IPS-NIHi7 (cell line): ENCODE measurements at regions not wholly inside any gene's neighbourhood (a gene's known extent, or its start where the extent isn't known, plus 50 kb on each side); places are given as distances from the start of the nearest gene placed in this dataset.

Source experiments
- DNase-seq: peaks from one replicate; pipeline ENCODE4 v3.0.0; 2012; ENCODE audit warnings: mixed read lengths; ENCODE audit errors: extremely low spot score

DNA sequence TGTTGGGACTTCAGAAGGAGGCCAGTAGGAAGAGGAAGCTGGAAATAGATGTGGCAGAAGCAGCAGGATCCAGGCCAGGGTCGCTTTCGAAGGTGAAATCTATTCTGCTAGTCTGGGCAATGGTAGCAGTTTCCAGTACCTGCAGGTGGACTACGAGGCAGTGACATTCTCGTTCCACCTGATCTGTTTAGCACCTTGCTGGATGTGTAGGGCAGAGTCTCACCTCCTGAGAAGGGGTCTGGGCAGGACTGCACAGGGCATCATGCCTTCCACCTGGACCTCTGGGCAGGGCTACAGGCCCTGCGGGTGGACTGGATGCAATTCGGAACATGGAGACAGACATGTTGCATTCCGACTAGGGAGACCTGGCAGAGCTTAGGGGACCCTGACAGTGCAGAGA lies 254.8 kb upstream of the ZNF32 start:
- DNase-seq, result no peak

GRCh38 chr10:43902842-43903241 lies 254.2 kb upstream of the ZNF32 start:
- DNase-seq, result no peak

GRCh38 chr10:43901744-43902504 lies 253.2 kb upstream of the ZNF32 start:
- DNase-seq, result no peak

DNA sequence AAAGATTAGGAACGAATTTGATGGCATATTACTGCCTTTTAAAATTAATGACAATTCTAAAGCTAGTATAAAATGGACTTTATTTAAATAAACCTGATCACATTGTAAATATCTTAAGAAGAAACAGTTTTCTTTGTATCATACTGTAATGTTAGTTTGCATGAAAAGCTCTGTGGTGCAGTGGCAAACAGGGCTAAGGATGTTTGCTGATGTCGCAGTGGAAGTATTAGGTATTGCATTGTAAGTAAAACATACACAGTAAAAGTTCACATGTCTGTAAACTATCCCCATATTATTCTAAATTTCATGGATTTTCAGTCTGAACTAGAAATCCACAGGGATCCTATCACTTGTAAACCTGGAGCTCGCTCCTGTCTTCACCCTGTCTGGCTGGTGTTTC lies 252.6 kb upstream of the ZNF32 start:
- no peak for DNase-seq

DNA sequence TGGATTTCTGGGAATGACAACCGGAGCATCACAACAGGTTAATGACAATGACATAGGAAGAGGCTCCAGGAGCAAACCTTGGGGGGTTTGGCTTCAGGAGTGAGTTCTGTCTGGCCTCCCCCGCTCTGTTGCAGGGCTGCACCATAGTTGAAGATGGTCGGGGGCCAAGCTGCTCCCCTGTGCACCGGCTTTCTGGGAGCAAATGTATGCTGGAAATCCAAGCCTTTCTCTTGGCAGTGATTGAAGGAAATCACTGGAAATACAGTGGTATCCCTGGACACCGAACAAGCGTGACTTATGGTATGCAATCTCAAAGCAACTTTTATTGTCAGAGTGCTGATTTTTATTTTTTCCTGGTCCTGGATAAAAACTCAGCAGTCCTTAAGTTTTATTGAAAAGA lies 251.9 kb upstream of the ZNF32 start:
- no peak for DNase-seq

GRCh38 chr10:43899224-43899959 lies 250.7 kb upstream of the ZNF32 start:
- DNase-seq, result no peak

DNA sequence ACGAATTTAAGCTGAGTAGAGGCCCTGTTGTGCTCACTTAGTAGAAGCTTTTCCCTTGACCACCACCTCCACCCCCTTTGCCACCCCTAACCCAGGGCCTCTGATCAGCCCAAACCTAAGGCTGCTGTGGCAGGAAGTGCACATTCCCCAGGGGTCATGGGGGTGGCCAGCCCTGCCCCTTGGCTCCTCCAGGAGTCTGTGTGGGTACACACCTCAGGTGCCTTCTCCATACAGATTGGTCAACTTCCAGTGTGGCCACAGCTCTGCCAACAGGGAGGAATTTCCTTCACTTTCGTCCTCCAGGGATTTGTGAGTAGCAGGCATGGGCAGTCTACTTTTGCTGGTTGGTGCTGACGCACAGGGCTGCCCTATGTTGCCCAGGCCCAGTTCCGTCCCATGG lies 249.9 kb upstream of the ZNF32 start:
- no peak for DNase-seq

- DNase-seq, result no peak
Observed at GRCh38 chr10:43897765-43898419, 249.2 kb upstream of the ZNF32 start.

- no peak for DNase-seq
Observed at GRCh38 chr10:43892062-43892770, 243.5 kb upstream of the ZNF32 start.

- no peak for DNase-seq
Observed at GRCh38 chr10:43891241-43891640, 242.6 kb upstream of the ZNF32 start.

DNA sequence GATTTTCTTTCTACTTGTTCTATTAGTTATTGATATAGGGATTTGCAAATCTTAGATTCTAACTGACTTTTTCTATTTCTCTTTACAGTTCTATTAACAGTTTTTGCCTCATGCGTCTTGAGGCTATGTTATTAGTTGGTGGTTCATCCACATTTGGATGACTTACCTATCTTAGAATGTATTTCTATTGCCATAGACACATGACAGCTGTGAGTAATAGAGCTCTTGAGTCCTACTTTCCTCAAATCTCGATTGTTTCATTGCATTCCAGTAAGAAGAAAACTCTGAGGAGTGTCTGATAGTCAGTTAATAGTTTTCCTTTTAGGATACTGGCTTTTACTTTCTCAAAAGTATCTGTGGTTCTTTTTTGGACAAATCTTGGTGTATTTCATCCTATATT lies 241.4 kb upstream of the ZNF32 start:
- no peak for DNase-seq

DNA sequence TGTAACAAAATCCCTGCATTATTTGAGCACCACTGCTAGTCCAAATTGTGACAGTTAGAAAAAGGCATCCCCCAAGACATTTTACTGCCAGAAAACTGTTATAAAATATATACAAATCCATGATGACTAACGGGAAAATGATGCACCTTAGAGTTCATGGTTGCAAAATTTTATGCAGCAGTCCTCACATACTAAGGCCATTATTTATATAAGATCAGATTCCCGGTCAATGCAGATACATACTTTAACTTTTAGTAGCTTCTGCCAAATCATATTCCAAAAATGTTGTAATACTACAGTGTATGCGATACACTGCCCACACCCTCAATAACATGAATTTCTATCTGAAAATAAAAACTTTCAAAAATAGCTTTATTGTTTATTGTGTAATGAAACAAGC lies 239.9 kb upstream of the ZNF32 start:
- no peak for DNase-seq

- DNase-seq, result peak; percentile 53
Observed at GRCh38 chr10:43885842-43886241, 237.2 kb upstream of the ZNF32 start.

GRCh38 chr10:43885252-43885651 lies 236.6 kb upstream of the ZNF32 start:
- no peak for DNase-seq

DNA sequence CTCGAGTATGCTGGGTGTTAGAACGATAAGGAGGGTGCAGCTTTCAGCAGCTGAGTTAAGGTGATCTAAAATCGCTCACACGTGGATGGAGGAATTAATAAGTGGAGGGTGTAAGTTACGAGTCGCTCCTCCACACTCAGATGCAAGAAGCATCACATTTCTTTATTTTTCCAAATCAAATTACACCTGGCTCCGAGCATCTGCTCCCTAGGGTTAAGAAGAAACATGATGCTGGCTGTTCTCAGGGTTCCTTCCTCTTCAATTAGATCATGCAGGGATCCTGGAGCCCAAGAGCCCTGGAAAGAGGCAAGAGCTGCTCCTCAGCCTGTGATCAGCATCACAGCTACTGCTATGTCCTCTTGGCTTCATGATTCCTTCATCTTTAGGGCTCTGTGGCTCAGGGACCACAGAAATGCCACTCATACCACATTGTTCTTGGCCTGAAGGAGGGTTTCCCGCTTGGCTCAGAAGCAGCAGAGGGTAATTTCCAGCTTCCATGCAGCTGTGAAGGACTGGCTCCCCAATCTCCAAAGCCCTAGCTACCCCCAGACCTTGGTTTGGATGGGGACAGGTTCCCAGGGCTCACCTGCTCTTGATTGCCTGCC lies 235.9 kb upstream of the ZNF32 start:
- DNase-seq, result no peak

- no peak for DNase-seq
Observed at GRCh38 chr10:43882711-43883110, 234.0 kb upstream of the ZNF32 start.

DNA sequence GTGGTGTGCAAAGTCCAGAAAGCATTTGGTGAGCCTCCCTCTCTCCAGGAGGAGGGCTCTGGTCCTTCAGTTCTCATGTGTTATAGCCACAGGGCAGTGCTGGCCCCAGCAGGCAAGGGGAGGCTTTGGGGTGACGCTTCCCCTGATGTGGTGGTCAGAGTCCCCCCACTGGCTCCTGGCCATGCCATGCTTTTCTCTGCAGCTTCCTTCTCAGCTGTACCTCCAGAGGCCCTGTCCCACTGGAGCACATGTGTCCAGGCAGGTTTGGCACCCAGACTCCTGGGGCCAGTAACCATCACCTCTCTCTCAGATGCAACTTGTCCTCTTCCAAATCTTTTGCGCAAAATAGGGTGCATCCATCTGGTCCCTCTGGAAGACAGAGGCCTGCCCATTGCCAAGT lies 233.0 kb upstream of the ZNF32 start:
- DNase-seq, result no peak

DNA sequence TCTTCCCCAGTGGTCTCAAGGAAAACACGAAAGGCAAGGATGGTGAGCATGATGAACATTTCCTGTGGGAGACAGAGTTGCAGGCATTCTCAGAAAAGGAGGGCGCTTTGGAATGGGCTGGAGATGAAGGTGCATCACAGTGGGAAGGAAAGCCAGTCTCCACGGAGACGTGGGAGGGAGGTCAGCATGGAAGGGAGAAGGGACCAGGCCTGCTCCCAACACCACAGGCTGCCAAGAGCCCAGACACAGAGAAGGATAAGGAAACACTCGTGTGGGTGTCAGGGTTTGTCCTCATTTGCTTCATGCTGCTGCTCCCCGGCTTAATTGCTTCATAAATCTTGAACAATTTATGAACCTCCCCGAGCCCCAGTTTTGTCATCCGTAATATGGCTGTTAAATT lies 231.5 kb upstream of the ZNF32 start:
- DNase-seq, result no peak

GRCh38 chr10:43879742-43880141 lies 231.1 kb upstream of the ZNF32 start:
- no peak for DNase-seq

DNA sequence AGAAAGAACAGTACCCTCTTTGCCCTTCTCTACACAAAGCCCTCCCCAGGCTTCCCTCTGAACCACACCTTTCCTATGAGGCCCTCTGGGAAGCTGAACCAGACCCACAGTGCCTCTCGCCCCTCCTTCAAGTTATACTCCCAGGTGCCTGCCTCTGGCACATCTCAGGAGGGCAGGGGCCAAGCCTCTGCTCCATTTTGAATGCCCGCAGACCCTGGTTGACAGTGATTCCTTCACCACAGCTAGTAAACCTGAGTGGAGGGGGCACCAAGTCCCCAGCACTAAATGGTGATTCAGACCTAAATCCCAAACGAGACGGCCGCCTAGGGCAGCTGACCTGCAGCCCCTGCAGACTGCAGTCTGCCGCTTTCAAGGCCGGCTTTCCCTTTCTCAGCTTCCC lies 230.5 kb upstream of the ZNF32 start:
- DNase-seq, result no peak

- DNase-seq, result no peak
Observed at GRCh38 chr10:43878386-43878785, 229.7 kb upstream of the ZNF32 start.

DNA sequence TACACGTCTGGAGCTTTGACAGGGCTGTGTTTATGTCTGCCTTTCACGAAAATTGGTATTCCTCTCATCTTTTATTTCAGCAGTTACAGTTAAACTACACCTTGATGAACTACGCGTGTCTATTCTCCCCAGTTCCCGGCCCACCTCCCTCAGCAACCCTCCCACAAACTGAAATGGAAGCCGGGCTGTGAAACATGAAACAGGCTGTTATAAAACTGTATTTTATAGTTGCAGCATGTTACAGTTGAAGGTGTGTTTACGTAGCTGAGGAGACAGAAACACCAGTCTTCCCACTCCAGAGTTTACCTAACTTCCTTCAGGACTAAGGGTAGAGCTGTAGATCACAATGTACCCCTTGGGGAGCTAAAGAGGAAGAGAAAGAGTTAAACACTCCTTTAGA lies 228.3 kb upstream of the ZNF32 start:
- no peak for DNase-seq
